DOHH2 (cell line): ENCODE measurements at regions not wholly inside any gene's neighbourhood (a gene's known extent, or its start where the extent isn't known, plus 50 kb on each side); places are given as distances from the start of the nearest gene placed in this dataset.

Source experiments
- CTCF ChIP-seq: fragments of 200-600 bp; sonication (generic); IDR thresholded peaks from one replicate; pipeline ENCODE4 v1.5.1; 2014; ENCODE audit warnings: antibody characterized with exemption, mild to moderate bottlenecking, low read depth, low read length; ENCODE audit not compliant: poor library complexity, severe bottlenecking
- EZH2phosphoT487 ChIP-seq: fragments of 200-600 bp; sonication (generic); IDR thresholded peaks from 2 replicates; pipeline ENCODE4 v1.6.1; 2017; ENCODE audit warnings: borderline replicate concordance, mild to moderate bottlenecking, antibody characterized with exemption, low read length, moderate library complexity, mixed read lengths

DNA sequence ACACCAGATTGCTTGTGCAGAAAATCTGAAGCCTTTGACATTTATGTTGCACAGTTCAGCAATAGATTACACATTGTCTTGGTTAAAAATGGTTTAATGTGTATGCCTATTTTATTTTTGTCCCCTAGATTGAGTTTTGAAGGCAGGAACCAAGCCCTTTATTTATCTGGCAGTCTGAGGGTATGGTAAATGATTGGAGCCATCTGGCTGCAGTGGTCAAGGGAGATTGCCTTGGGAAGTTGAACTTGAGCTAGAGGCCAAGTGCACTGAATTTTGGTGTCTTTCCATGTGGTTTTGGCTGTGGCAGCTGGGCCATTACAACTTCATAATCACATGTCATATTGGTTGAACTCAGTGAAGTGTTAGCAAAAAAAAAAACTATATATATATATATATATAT, 248.7 kb upstream of the C2CD4B start:
- TF ChIP-seq CTCF (no peak), EZH2phosphoT487 (no peak)
